NCI-H524 (cell line): ENCODE measurements at regions not wholly inside any gene's neighbourhood (a gene's known extent, or its start where the extent isn't known, plus 50 kb on each side); places are given as distances from the start of the nearest gene placed in this dataset.

Experiments used
- DNase-seq, 2 experiments: peaks; one replicate each; lab custom pipeline; 2025; lab: John Stamatoyannopoulos, UW

- no peak for DNase-seq
Measured at GRCh38 chr5:120231563-120231962, 232.5 kb upstream of the PRR16 start.

GRCh38 chr5:120236360-120236759 is 227.7 kb upstream of the PRR16 start:
- DNase-seq, result no peak

DNA sequence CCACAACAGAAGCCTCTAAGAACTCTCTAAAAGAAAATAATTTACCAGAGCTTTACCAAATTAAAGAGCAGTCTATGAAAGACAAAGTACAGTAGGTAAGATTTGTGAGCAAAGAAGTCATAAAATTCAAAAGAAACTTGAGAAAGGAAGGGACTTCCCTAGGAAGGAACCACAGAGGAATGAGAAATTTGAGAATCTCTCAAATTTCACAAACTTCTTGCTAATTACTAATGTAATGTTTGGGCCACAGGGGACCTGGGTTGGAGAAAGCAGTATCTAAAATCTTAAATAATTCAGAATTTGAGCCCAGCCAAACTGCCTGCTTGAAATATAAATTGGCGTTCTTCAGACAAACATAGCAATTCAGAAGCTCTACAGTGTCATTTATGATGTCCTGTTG is 225.0 kb upstream of the PRR16 start:
- no peak for DNase-seq

GRCh38 chr5:120240706-120241105 is 223.4 kb upstream of the PRR16 start:
- DNase-seq, result no peak

DNA sequence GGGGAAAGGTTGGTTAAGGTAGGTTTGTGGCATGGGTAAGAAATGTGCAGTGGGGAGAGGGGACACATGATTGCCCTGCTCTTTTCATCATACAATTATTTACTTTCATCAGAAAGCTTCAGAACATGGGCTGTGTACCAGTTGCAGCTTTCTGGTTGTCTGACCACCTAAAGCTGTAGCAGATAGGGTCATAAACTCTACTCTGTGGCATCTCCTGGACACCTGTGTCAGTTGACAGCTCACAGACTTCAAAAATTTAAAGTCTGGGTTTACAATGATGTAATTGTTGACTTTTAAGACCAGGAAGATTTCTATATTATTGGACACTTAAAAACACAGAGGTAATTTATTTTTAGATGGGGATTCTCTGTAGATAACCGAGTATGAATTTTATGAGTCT is 222.7 kb upstream of the PRR16 start:
- DNase-seq, result no peak

DNA sequence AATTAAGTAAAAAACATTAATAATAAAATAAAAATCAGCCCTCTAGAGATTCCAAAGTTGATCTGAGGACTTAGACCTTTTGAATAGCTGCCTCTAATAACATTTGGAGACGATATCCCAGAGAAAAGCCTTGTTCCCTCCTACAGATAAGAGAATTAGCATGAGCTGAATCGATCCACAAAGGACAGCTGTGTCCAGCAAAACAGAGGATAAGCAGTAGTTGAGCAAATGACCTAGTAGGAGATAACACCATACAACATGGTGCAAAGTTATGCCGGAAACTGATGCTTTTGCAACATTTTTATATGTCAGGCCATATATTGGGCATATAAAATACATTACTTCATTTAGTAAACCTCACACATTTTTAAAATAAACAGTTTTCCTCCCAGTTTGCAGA is 212.2 kb upstream of the PRR16 start:
- DNase-seq, result no peak

DNA sequence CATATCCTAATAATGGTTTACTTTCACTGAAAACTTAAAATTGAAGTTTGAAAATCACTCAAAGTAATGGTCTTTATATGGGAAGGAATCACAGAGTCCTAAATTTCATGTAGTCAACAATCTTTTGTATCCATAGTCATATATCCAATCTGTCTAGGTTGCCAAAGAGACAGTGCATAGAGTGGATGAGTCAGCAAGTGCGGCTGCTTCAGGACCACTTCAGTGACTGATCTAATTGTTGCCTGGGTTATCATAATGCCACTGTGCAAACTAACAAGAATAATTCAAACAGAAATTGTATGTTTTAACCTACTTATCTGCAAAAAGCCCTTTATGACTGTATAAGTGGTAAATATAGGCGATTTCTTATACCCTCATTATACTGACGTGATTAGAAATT is 211.3 kb upstream of the PRR16 start:
- DNase-seq, result peak; percentile 35 to 52

GRCh38 chr5:120254385-120254784 is 209.7 kb upstream of the PRR16 start:
- DNase-seq, result no peak

GRCh38 chr5:120255214-120255613 is 208.9 kb upstream of the PRR16 start:
- DNase-seq, result no peak

DNA sequence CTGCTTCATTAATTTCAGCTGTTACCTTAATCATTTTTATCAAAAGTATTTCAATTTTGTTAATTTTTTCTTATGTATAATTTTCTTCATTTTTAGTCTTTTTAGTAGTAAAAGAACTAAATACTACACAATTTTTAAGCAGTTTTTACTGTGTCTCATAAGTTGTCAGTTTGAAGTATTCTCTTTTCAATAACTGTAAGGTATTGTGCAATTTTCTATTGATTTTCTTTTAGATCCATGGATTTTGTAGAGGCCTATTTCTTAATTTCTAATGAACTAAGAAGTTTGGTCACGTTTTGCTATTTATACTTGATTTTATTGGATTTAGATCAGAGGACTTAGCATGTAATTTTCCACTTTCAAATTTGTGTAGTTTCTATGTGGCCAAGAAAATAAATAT is 207.7 kb upstream of the PRR16 start:
- no peak for DNase-seq

- DNase-seq, result no peak
Measured at GRCh38 chr5:120257358-120257971, 206.6 kb upstream of the PRR16 start.

GRCh38 chr5:120258123-120258522 is 206.0 kb upstream of the PRR16 start:
- no peak for DNase-seq

GRCh38 chr5:120260651-120261050 is 203.4 kb upstream of the PRR16 start:
- no peak for DNase-seq

DNA sequence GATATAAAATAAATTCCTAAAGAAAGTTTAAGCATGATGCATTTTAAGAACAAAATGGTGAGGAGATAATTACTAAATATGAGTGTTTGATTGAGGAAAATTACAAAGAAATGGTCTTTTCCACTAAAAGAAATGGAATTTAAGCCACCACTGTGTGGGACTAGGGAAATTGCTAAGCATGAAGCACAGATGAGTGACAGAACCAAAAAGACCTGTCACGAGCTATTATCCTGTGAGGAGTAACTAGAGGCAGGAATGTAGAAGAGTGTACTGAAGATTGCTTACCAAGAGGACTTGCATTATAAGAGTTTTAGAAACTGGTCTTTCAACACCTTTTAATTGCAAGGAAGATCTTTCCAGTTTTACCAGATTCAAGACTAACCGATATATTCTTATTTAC is 193.6 kb upstream of the PRR16 start:
- DNase-seq, result no peak

GRCh38 chr5:120293796-120294195 is 170.3 kb upstream of the PRR16 start:
- DNase-seq, result no peak

- DNase-seq, result no peak
Measured at GRCh38 chr5:120297616-120298015, 166.5 kb upstream of the PRR16 start.

- no peak for DNase-seq
Measured at GRCh38 chr5:120298981-120299380, 165.1 kb upstream of the PRR16 start.

- no peak for DNase-seq
Measured at GRCh38 chr5:120304663-120305062, 159.4 kb upstream of the PRR16 start.

- no peak for DNase-seq
Measured at GRCh38 chr5:120306303-120306702, 157.8 kb upstream of the PRR16 start.

DNA sequence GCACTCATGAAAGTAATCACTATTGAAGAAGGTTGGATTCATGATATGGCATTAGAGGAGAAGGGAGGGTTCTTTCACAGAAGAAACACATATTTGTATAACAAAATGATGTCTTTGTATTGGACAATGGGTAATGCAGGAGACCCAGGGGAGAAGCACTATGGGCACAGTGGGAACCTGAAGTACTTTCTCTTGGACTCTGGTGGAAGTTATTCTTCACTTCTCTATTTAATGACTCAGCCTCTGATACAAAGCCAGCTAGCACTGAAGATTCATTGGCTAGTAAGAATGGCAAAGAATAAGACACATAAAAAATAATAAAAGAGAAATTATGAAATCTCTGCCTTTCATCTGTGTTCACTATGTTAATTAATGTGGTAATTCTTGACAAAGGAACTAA is 149.9 kb upstream of the PRR16 start:
- DNase-seq, result no peak

- DNase-seq, result no peak
Measured at GRCh38 chr5:120320626-120321025, 143.5 kb upstream of the PRR16 start.

DNA sequence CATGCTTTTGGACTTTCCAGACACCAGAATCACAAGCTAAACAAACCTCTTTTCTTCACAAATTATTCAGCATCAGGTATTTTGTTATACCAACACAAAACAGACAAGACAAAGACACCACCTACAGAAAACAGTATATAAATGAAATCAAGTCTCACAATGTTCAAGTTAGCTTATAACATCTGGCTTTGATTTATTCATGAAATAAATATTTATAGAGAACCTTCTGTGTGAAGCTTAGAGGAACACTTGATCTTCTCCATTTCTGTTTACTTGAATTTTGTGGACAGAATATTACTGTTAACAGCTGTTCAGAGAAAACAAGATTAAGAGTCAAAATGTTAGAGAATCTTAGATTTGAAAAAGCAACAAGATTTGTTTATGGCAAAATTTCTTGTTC is 137.4 kb upstream of the PRR16 start:
- no peak for DNase-seq

GRCh38 chr5:120327180-120327579 is 136.9 kb upstream of the PRR16 start:
- no peak for DNase-seq

DNA sequence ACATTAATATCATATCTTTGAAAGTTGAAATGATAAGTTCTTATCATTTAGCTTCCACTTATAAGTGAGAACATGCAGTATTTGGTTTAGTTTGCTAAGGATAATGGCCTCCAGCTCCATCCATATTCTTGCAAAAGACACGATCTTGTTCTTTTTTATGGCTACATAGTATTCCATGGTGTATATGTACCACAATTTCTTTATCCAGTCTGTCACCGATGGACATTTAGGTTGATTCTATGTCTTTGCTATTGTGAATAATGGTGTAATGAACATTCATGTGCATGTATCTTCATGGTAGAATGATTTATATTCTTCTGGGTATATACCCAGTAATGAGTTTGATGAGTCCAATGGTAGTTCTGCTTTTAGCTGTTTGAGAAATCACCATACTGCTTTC is 135.0 kb upstream of the PRR16 start:
- DNase-seq, result no peak

DNA sequence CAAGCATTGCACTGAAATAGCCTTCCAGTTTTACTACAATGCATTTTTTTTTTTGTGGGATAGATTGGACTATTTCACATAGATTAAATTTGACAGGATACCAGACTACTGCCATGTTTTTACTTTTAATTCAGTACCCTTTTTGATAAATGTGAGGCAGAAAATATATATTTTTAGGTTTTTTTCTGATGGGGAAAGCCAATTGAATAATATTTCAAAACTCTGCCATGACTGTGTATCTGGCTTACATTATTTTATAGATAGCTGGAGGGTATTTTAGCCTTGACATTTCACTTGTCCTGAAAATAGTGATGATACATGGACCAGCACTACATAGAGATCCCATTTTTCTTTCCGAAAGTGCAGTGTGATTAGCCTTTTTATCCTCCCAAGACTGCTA is 133.5 kb upstream of the PRR16 start:
- no peak for DNase-seq
